ENCODE measurements at regions not wholly inside any gene's neighbourhood (a gene's known extent, or its start where the extent isn't known, plus 50 kb on each side); places are given as distances from the start of the nearest gene placed in this dataset.

- no peak for DNase-seq (ENCODE audit: low read depth)
These were observed 206.0 kb upstream of the RPS6KA3 start for GRCh38 chrX:20472620-20473258.

- DNase-seq (ENCODE audit: low read depth): no peak
These were observed 205.4 kb upstream of the RPS6KA3 start for GRCh38 chrX:20472148-20472547.

GRCh38 chrX:20471483-20471882, 204.8 kb upstream of the RPS6KA3 start:
- DNase-seq (ENCODE audit: low read depth): no peak

- DNase-seq (ENCODE audit: low read depth): no peak
These were observed 196.8 kb upstream of the RPS6KA3 start for GRCh38 chrX:20463296-20464075.

GRCh38 chrX:20461576-20461975, 194.9 kb upstream of the RPS6KA3 start:
- no peak for DNase-seq (ENCODE audit: low read depth)

- DNase-seq (ENCODE audit: low read depth): no peak
These were observed 194.3 kb upstream of the RPS6KA3 start for GRCh38 chrX:20461002-20461401.

GRCh38 chrX:20459410-20460350, 193.0 kb upstream of the RPS6KA3 start:
- no peak for DNase-seq (ENCODE audit: low read depth)

- DNase-seq (ENCODE audit: low read depth): no peak
These were observed 190.3 kb upstream of the RPS6KA3 start for GRCh38 chrX:20456971-20457370.

- DNase-seq (ENCODE audit: low read depth): no peak
These were observed 188.3 kb upstream of the RPS6KA3 start for GRCh38 chrX:20455001-20455400.

- no peak for DNase-seq (ENCODE audit: low read depth)
These were observed 187.4 kb upstream of the RPS6KA3 start for GRCh38 chrX:20454117-20454516.

GRCh38 chrX:20452487-20452886, 185.8 kb upstream of the RPS6KA3 start:
- no peak for DNase-seq (ENCODE audit: low read depth)

GRCh38 chrX:20451929-20452328, 185.2 kb upstream of the RPS6KA3 start:
- DNase-seq (ENCODE audit: low read depth): no peak

GRCh38 chrX:20445109-20445508, 178.4 kb upstream of the RPS6KA3 start:
- DNase-seq (ENCODE audit: low read depth): no peak

- peak; percentile 73 for DNase-seq (ENCODE audit: low read depth)
These were observed 175.9 kb upstream of the RPS6KA3 start for GRCh38 chrX:20442597-20442996.

- DNase-seq (ENCODE audit: low read depth): no peak
These were observed 174.4 kb upstream of the RPS6KA3 start for GRCh38 chrX:20441123-20441522.

GRCh38 chrX:20438871-20439526, 172.3 kb upstream of the RPS6KA3 start:
- no peak for DNase-seq (ENCODE audit: low read depth)

GRCh38 chrX:20437683-20438082, 171.0 kb upstream of the RPS6KA3 start:
- DNase-seq (ENCODE audit: low read depth): no peak

- no peak for DNase-seq (ENCODE audit: low read depth)
These were observed 169.2 kb upstream of the RPS6KA3 start for GRCh38 chrX:20435913-20436312.

GRCh38 chrX:20434986-20435385, 168.3 kb upstream of the RPS6KA3 start:
- DNase-seq (ENCODE audit: low read depth): no peak

GRCh38 chrX:20433388-20433775, 166.7 kb upstream of the RPS6KA3 start:
- DNase-seq (ENCODE audit: low read depth): no peak

GRCh38 chrX:20432746-20433387, 166.2 kb upstream of the RPS6KA3 start:
- no peak for DNase-seq (ENCODE audit: low read depth)

GRCh38 chrX:20432048-20432447, 165.3 kb upstream of the RPS6KA3 start:
- DNase-seq (ENCODE audit: low read depth): no peak

Data from fibroblast of the conjunctiva (primary cell).